Heart right ventricle (tissue), 16 donors: ENCODE measurements at regions not wholly inside any gene's neighbourhood (a gene's known extent, or its start where the extent isn't known, plus 50 kb on each side); places are given as distances from the start of the nearest gene placed in this dataset.

ENCODE experiments used
- ATAC-seq, 8 donors: fragments of 200-7000 bp; cut with Tn5 transposase; one replicate each; pipeline ENCODE4 v1.9.1; 2020; ENCODE audit warnings: mild to moderate bottlenecking in 8 of 8, moderate library complexity in 8 of 8, moderate number of reproducible peaks in 1 of 8
- DNase-seq, 2 donors: peaks; one replicate each; pipeline ENCODE4 v3.0.0-alpha.2; 2020
- H3K27ac ChIP-seq, 10 donors: fragments of 200-600 bp; sonication (generic) in 2 of 10; one replicate each; pipeline versions ENCODE4 v1.5.0 to v1.8.0; 2020 to 2022; ENCODE audit warnings: mild to moderate bottlenecking in 3 of 10
- H3K27me3 ChIP-seq, 7 donors: fragments of 200-600 bp; one replicate each; pipeline ENCODE4 v1.8.0; 2021 to 2022; ENCODE audit warnings: mild to moderate bottlenecking in 2 of 7
- H3K36me3 ChIP-seq, 9 donors: fragments of 200-600 bp; sonication (generic) in 1 of 9; one replicate each; pipeline versions ENCODE4 v1.5.0 to v1.8.0; 2020 to 2022; ENCODE audit warnings: mild to moderate bottlenecking in 2 of 9
- H3K4me1 ChIP-seq, 9 donors: fragments of 200-600 bp; sonication (generic) in 1 of 9; one replicate each; pipeline versions ENCODE4 v1.5.0 to v1.8.0; 2020 to 2022; ENCODE audit warnings: mild to moderate bottlenecking in 4 of 9
- H3K4me3 ChIP-seq, 10 donors: fragments of 200-600 bp; sonication (generic) in 2 of 10; one replicate each; pipeline versions ENCODE4 v1.5.0 to v1.8.0; 2020 to 2022; ENCODE audit warnings: mild to moderate bottlenecking in 7 of 10, moderate library complexity in 2 of 10
- H3K9me3 ChIP-seq, 11 donors: fragments of 200-600 bp in 10 of 11; sonication (generic) in 2 of 11; one replicate each; pipeline versions ENCODE4 v1.5.0 to v1.8.0; 2013 to 2022; ENCODE audit warnings: mild to moderate bottlenecking in 2 of 11, control low read depth in 1 of 11, moderate library complexity in 1 of 11
- WGBS, 2 donors: extraction: QIAGEN DNeasy Blood & Tissue Kit; methylation state at CpG; one replicate each; pipeline ENCODE4 v1.1.7; 2013; ENCODE audit warnings: inconsistent platforms in 1 of 2; 5-methylcytosine and 5-hydroxymethylcytosine counted together
- intact Hi-C, 10 donors: fragments of 100-400 bp; cut with DNase I; formaldehyde crosslinking; loops; one replicate each; pipeline versions ENCODE4 v1.11.1 to v1.14.2; 2022
- TF ChIP-seq, protein P1 (sequence below), 9 donors: fragments of 200-600 bp; sonication (generic) in 2 of 9; IDR thresholded peaks; one replicate each; pipeline versions ENCODE4 v1.5.0 to v1.8.0; 2021 to 2022; ENCODE audit warnings: antibody characterized with exemption in 9 of 9, mild to moderate bottlenecking in 5 of 9, moderate library complexity in 1 of 9
- donor health status: Arrhythmogenic right ventricular cardiomyopathy.
- donor health status: ischemic (EF 13 %, LVEDD 7.1; RV severe dilation, severe dysfunction).
- donor health status: healthy with polysubstance abuse.
- donor health status: DM: no; HTN: yes; CAD: no.
- donor health status: DM: no; HTN: no; CAD: no.
- donor health status: ischemic (EF 25% LVEDD 6.9; RV normal size, moderate dysfunction).
- donor health status: ischemic (EF 25% LVEDD 5.7; RV mildly dilated, moderate dysfunction).
- donor health status: healthy.
- donor health status: DM: yes; HTN: yes; CAD: no.
- donor health status: Ischemic cardiomyopathy.
- donor health status: ischemic (EF 35%, LVEDD 5.7; RV mildly dilated, moderate dysfunction).
- donor health status: nonischemic (EF 11% LVEDD 7.7; RV severe dilation, severe dysfunction).
- donor health status: DM: yes; HTN: yes; CAD: no.
- donor health status: PGD.
- donor health status: ischemic (EF 29% LVEDD 5.4; RV normal size, mild dysfunction).
- donor health status: nonischemic (EF 23%, LVEDD 6.1; RV moderate dilation, normal function).

DNA sequence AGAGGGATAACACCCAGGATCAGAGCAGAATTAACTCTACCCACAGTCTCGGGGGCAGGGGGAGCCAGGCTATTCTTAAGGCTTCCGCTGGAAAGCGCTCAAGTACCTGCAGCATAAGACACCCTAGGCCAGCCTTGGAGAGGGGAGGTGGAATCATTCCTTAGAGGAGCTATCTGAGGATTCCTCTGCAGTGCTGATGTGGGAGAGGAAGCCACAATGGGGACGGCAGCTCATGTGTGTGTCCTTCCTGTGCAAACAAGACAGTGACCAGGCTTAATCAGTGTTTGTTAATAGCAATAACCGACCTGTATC is 382.2 kb upstream of the CADM1 start:
- no peak for ATAC-seq
- Histone ChIP-seq H3K27me3 (peaks cover 0 to 3% (median 0%) of the 10 kb centered on the region in 7 donors), H3K4me1 (peaks cover 0 to 33% (median 19%) of the 10 kb centered on the region in 9 donors), H3K36me3 (no peaks in the 10 kb centered on the region), H3K27ac (no peak overlapping the region), H3K9me3 (peaks cover 0 to 11% (median 0%) of the 10 kb centered on the region in 11 donors), H3K4me3 (no peak overlapping the region)
- intact Hi-C loops: no loop called here
- WGBS, 2 donors: 74 to 82% methylated on average over 5 of the region's 5 CpGs
- TF ChIP-seq, protein P1, sequence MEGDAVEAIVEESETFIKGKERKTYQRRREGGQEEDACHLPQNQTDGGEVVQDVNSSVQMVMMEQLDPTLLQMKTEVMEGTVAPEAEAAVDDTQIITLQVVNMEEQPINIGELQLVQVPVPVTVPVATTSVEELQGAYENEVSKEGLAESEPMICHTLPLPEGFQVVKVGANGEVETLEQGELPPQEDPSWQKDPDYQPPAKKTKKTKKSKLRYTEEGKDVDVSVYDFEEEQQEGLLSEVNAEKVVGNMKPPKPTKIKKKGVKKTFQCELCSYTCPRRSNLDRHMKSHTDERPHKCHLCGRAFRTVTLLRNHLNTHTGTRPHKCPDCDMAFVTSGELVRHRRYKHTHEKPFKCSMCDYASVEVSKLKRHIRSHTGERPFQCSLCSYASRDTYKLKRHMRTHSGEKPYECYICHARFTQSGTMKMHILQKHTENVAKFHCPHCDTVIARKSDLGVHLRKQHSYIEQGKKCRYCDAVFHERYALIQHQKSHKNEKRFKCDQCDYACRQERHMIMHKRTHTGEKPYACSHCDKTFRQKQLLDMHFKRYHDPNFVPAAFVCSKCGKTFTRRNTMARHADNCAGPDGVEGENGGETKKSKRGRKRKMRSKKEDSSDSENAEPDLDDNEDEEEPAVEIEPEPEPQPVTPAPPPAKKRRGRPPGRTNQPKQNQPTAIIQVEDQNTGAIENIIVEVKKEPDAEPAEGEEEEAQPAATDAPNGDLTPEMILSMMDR (IDR thresholded peaks at IDR 0.05): no peak
- DNase-seq: no peak

DNA sequence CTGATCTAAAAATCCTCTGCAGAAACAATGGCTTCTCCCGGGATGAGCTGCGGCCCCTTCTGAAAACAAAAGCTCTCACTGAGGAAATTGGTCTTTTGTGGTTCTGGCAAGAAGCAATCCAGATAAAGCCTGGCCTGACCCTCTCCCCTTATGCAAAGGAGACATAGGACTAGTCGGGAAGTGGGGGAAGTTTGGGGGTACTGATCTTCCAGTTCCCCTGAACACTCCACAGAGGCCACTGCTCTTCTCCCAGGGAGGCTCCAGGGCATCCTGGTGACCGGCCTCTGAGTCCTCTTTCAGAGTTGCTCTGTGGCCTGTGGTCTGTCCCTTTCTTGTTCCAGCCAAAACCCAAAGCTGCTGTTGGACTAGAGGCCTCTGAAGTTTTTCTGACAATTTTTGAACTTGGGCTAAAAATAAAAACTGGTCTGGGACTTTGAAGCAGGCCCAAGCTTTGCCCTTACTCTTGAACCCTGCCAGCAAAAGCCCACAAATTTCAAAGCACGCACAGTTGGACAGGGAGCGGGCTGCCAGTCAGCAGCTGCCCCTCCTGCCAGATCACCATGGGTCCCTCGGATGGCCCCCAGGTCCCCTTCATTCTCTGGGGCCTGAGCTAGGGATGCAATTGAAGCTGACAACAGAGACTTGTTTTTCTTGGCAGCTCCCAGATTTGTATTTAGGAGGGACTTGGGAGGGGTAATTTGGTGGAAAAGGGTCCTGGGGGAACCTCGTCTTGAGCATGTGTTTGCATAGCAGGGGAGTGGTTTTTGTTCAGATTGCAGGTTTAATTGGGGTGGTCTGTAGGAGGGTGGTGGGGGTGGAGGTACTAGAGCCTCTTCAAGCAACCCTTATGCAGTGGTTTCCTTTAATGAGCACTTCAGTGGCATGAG is 381.6 kb upstream of the CADM1 start:
- TF ChIP-seq, protein P1 (IDR thresholded peaks at IDR 0.05): no peak
- WGBS, 2 donors: 56 to 63% methylated on average over 8 of the region's 8 CpGs
- Histone ChIP-seq H3K9me3 (peaks cover 0 to 17% (median 3%) of the 10 kb centered on the region in 11 donors), H3K4me1 (peaks cover 0 to 33% (median 19%) of the 10 kb centered on the region in 9 donors), H3K27ac (peak overlapping the region in 7 of 10 donors; percentile 14 to 79 (median 32)), H3K4me3 (no peak overlapping the region), H3K36me3 (no peaks in the 10 kb centered on the region), H3K27me3 (peaks cover 0 to 3% (median 0%) of the 10 kb centered on the region in 7 donors)
- no peak for DNase-seq
- peak in 5 of 8 donors; percentile 17 to 47 (median 30) for ATAC-seq
- intact Hi-C loops: no loop called here

DNA sequence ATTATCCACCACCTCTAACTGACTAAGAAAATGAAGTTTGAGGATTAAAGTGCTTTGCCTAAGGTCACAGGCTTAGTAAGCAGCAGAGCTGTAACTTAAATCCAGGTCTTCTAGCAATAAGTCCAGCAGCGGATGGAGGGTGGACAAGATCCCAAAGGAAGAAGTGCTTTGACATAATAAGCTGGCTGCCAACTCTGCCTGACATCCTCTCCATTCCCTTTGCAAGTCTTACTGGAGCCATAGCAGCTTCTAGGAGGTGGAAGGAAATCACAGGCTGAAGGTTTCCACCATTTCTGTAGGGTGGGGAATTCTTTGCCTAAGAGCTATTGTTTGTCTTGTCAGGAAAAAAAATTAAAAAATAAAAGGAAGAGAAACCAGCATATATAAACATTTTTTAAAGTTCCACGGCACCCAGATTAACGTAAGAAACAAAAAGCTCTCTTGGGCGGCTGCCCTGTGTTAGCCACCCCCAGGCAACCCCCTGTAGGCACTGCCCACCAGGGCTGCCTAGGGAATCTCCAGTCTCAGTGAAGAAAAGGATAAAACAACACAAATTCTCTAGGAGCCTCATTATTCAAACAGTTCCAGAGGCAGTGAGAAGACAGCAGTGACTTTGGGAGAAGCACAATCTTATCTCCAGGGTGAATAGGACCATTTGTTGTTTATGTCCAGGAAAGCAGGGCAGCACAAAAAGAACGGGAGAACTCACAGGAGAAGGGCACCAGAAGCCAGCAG is 380.8 kb upstream of the CADM1 start:
- Histone ChIP-seq H3K27me3 (peaks cover 0 to 3% (median 0%) of the 10 kb centered on the region in 7 donors), H3K4me1 (peaks cover 0 to 33% (median 19%) of the 10 kb centered on the region in 9 donors), H3K9me3 (peaks cover 0 to 24% (median 3%) of the 10 kb centered on the region in 11 donors), H3K27ac (peak overlapping the region in 7 of 10 donors; percentile 14 to 79 (median 32)), H3K36me3 (no peaks in the 10 kb centered on the region), H3K4me3 (no peak overlapping the region)
- no peak for DNase-seq
- TF ChIP-seq, protein P1 (IDR thresholded peaks at IDR 0.05): no peak
- 54 to 60% methylated on average over 5 of the region's 5 CpGs for WGBS, 2 donors
- peak in 5 of 8 donors; percentile 20 to 72 (median 56) for ATAC-seq
- intact Hi-C loops: no loop called here

DNA sequence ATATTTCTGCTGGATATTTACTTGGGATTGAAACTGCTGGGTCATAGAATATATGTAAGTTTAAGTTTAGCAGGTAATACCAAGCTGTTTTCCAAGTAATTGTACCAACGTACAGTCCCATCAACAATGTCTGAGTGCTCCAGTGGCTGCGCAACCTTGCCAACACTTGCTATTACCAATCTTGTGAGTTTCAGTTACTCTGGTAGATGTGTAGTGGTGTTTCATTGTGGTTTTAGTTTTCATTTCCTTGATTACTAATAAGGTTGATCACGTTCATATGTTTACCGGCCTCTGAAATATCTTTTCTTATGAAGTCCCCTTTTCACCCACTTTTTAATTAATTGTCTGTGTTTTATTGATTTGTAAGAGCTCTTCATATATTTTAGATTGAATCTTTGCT is 370.6 kb upstream of the CADM1 start:
- DNase-seq (no peak), ATAC-seq (no peak)
- Histone ChIP-seq H3K9me3 (no peaks in the 10 kb centered on the region), H3K27ac (no peak overlapping the region), H3K36me3 (no peaks in the 10 kb centered on the region), H3K4me1 (peaks cover 0 to 19% (median 0%) of the 10 kb centered on the region in 9 donors), H3K4me3 (no peak overlapping the region), H3K27me3 (no peaks in the 10 kb centered on the region)
- 86 to 91% methylated on average over 4 of the region's 4 CpGs for WGBS, 2 donors
- intact Hi-C loops: no loop called here
- TF ChIP-seq, protein P1 (IDR thresholded peaks at IDR 0.05): no peak
